ENCODE measurements at regions not wholly inside any gene's neighbourhood (a gene's known extent, or its start where the extent isn't known, plus 50 kb on each side); places are given as distances from the start of the nearest gene placed in this dataset.
A peak's percentile ranks its signal among the peaks of the same experiment; 100 is the strongest.

GRCh38 chr9:21551401-21551800 is 69.3 kb upstream of the IFNE start:
- Histone ChIP-seq H3K9ac (ENCODE audit: control insufficient read depth, extremely low read depth, insufficient read depth, low read length) (peak overlapping the region; percentile 8), H3K36me3 (ENCODE audit: control insufficient read depth in 2 of 2, extremely low read depth in 1 of 2, insufficient read depth in 2 of 2, low read length in 2 of 2) (peaks cover 13 to 25% of the 10 kb centered on the region in 2 experiments), H3K27me3 (ENCODE audit: control insufficient read depth, extremely low read depth, insufficient read depth, low read length) (no peaks in the 10 kb centered on the region), H3K9me1 (ENCODE audit: control insufficient read depth, extremely low read depth, insufficient read depth, low read length) (no peaks in the 10 kb centered on the region), H3K4me2 (ENCODE audit: control insufficient read depth, extremely low read depth, insufficient read depth, low read depth, low read length) (peak overlapping the region; percentile 72), H4K20me1 (ENCODE audit: control insufficient read depth, extremely low read depth, insufficient read depth, low read length) (peaks cover 30% of the 10 kb centered on the region), H3K27ac (ENCODE audit: control insufficient read depth, insufficient read depth, low read length) (peak overlapping the region; percentile 55), H3K4me1 (ENCODE audit: control insufficient read depth, extremely low read depth, insufficient read depth, low read length) (peaks cover 69% of the 10 kb centered on the region), H3K79me2 (ENCODE audit: control insufficient read depth, insufficient read depth, low read length) (peaks cover 99% of the 10 kb centered on the region), H3K4me3 (ENCODE audit: control insufficient read depth in 2 of 3, extremely low read depth in 1 of 3, insufficient read depth in 2 of 3, low read depth in 1 of 3, low read length in 3 of 3) (peak overlapping the region; percentile 15 to 65 (median 50)), H2AFZ (ENCODE audit: control insufficient read depth, low read length) (no peak overlapping the region), H3K9me3 (ENCODE audit: control insufficient read depth, low read depth, low read length) (no peaks in the 10 kb centered on the region)
- no peak for DNase-seq (ENCODE audit: low read depth, low spot score)
- peak; percentile 36 for FAIRE-seq
- TF ChIP-seq CTCF (optimal IDR thresholded peaks at IDR 0.05 in 1 of 3, IDR thresholded peaks at IDR 0.05 in 1 of 3, conservative IDR thresholded peaks at IDR 0.05 in 1 of 3; ENCODE audit: extremely low read depth in 1 of 3, insufficient read depth in 2 of 3, low read length in 3 of 3) (no peak), EZH2 (IDR thresholded peaks at IDR 0.05; ENCODE audit: low read length) (no peak)
- dilution Hi-C loops (cut with MboI; ENCODE audit: extremely low pct_ligation_motif_present, low sequenced_read_pairs), result loop anchor here (10.0 to 25.0 kb wide), 2 partner anchors 123 to 236 kb away; no protein-coding TSS in a partner anchor

GRCh38 chr9:21552244-21553170 is 70.4 kb upstream of the IFNE start:
- DNase-seq (ENCODE audit: low read depth, low spot score) (no peak), FAIRE-seq (peak; percentile 52)
- Histone ChIP-seq H3K27ac (ENCODE audit: control insufficient read depth, insufficient read depth, low read length) (peak overlapping the region; percentile 55), H2AFZ (ENCODE audit: control insufficient read depth, low read length) (no peak overlapping the region), H3K27me3 (ENCODE audit: control insufficient read depth, extremely low read depth, insufficient read depth, low read length) (no peaks in the 10 kb centered on the region), H3K36me3 (ENCODE audit: control insufficient read depth in 2 of 2, extremely low read depth in 1 of 2, insufficient read depth in 2 of 2, low read length in 2 of 2) (peaks cover 8 to 16% of the 10 kb centered on the region in 2 experiments), H3K9ac (ENCODE audit: control insufficient read depth, extremely low read depth, insufficient read depth, low read length) (peak overlapping the region; percentile 0), H4K20me1 (ENCODE audit: control insufficient read depth, extremely low read depth, insufficient read depth, low read length) (peaks cover 25% of the 10 kb centered on the region), H3K9me1 (ENCODE audit: control insufficient read depth, extremely low read depth, insufficient read depth, low read length) (no peaks in the 10 kb centered on the region), H3K79me2 (ENCODE audit: control insufficient read depth, insufficient read depth, low read length) (peaks cover 99% of the 10 kb centered on the region), H3K9me3 (ENCODE audit: control insufficient read depth, low read depth, low read length) (no peaks in the 10 kb centered on the region), H3K4me1 (ENCODE audit: control insufficient read depth, extremely low read depth, insufficient read depth, low read length) (peaks cover 60% of the 10 kb centered on the region), H3K4me2 (ENCODE audit: control insufficient read depth, extremely low read depth, insufficient read depth, low read depth, low read length) (peak overlapping the region; percentile 72), H3K4me3 (ENCODE audit: control insufficient read depth in 2 of 3, extremely low read depth in 1 of 3, insufficient read depth in 2 of 3, low read depth in 1 of 3, low read length in 3 of 3) (peak overlapping the region; percentile 10 to 65 (median 25))
- TF ChIP-seq CTCF (optimal IDR thresholded peaks at IDR 0.05 in 1 of 3, IDR thresholded peaks at IDR 0.05 in 1 of 3, conservative IDR thresholded peaks at IDR 0.05 in 1 of 3; ENCODE audit: extremely low read depth in 1 of 3, insufficient read depth in 2 of 3, low read length in 3 of 3), result no peak
- no peak for TF ChIP-seq EZH2 (IDR thresholded peaks at IDR 0.05; ENCODE audit: low read length)
- dilution Hi-C loops (cut with MboI; ENCODE audit: extremely low pct_ligation_motif_present, low sequenced_read_pairs), result loop anchor here (10.0 to 25.0 kb wide), 2 partner anchors 122 to 235 kb away; no protein-coding TSS in a partner anchor
